ENCODE measurements at regions not wholly inside any gene's neighbourhood (a gene's known extent, or its start where the extent isn't known, plus 50 kb on each side); places are given as distances from the start of the nearest gene placed in this dataset.
"Not testable (repeated sequence)": the region's sequence is repeated elsewhere in the genome, so short reads cannot be mapped to it uniquely, and the experiment has no call there.

DNA sequence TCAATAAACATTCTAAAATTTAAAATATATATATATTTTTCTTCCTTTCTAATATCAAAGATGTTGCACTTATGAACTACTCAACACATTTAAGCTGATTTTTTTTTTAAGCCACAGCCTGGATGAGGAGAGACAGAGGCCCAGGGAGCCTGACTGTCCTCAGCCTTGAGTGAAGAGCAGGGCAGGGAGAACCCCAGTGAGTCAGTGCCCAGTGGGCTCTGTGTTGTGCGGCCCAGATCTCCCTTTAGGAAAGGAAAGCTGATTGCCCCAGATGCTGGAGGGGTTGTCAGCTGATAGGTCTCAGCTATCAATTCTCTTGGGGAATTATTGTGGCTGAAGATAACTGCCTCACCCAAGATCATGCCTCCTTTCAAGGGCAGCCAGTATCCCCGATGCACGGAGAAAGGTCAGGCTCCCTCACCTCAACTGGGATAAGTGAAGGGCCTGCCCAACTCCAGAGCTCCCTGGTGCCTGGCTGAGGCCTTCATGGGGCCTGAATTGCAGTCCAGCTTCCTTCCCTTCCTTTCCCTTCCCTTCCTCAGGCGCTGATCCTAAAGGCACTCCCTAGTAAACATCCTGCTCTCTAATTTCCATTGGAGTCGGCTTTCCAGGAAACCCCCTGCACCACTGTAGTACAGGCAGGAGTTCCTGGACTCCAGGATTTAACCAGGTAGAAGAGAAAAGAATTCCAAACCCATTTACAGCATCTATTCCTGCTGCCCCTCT lies 106.9 kb upstream of the ATL2 start:
- DNase-seq (ENCODE audit: low read depth, low spot score) = no peak

DNA sequence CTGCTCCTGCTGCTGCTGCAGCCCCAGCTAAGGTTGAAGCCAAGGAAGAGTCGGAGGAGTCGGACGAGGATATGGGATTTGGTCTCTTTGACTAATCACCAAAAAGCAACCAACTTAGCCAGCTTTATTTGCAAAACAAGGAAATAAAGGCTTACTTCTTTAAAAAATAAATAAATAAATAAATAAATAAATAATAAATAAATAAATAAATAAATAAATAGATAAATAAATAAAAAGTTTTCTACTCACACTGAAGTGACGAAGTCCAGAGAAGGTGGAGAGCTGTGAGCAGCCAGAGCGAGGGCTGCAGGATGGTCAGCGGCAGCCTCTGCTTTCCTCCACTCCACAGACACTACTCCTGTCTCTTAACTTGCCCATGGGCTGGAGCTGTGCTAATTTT lies 105.6 kb upstream of the ATL2 start:
- DNase-seq (ENCODE audit: low read depth, low spot score) = not testable (repeated sequence)

DNA sequence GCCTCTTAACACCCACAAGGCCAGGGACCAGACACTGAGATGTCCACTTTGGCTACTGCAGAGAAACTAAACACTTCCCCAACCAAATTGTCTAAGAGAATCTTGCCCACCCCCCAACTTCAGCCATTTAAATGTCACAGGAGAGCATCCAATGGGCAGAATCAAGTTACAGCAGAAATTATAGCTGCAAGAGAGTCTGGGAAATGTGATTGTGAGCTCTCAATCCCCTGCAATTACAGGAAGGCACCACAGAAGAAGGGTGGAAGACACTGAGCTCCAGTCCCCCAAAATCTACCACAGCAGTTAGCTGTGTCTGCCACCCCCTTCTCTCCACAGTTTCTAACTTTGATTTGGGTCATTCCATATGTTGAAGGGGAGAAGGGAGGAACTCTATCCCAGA lies 103.5 kb upstream of the ATL2 start:
- DNase-seq (ENCODE audit: low read depth, low spot score) = no peak

DNA sequence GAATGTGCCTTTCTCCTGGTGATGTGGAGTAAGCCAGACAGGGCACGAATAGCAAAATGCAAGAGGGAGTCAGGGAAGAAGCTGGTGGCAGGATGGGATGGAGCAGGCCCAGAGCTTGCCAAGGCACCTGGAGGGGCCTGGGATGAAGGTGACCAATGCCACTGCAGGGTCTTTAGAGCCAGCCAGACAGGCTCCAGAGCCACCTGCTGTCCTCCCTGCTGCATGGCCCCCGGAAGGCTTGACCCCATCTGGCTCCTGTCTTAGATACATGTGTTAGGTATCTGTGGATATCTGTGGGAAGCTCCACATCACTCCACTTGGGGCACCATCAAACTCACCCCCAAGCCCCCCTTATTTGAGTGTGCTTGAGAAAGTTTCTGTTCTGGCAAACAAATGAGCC lies 99.9 kb upstream of the ATL2 start:
- no peak for DNase-seq (ENCODE audit: low read depth, low spot score)

DNA sequence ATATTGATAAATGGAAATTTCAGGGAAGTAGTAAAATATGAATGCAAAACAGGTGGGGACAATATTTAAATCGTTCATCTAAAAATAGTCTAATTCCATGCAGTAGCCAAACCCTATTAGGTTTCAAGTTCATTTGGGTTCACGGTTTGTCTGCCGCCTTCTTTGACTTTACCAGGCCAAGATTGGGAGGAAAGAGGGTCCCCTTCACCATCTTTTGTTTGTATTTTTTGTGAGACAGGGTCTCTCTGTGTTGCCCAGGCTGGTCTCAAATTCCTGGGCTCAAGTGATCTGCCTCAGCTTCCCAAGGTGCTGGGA lies 98.5 kb upstream of the ATL2 start:
- no peak for DNase-seq (ENCODE audit: low read depth, low spot score)

DNA sequence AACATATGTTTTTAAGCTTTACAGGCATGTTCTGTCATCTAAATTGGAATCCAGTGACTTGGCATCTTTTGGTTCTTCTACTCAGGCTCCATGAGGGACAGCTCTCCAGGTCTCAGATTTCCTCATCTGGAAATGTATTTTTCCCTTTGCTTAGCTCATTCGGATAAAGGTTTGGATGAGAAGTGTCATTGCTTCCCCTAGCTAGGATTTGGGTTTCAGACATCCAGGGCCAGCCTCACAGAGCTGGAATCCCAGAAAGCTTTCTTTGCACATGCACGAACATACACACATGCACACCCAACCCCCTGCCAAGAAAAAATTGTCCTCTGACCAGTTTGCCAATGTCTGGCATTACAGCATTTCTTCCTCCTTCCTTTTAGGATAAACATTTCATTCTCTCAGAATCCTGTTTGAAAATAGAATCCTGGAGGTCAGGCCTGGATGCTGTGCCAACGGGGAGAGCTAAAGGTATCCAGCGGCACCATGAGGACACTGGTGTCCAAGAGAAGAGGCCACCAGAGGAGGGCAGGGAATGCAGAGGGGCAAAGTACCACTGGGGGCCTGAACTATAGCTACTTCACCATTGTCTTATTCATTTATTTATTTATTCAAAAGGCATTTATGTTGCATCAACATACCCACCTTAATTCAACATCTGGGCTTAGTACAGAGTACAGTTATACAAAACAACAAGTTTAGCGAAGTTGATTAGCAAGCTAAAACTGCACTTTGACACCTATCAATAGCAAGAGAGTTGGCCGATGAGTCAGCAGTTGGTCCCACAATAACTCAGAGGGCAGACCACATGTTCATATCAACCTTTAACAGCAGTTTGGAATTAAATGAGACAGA lies 97.9 kb upstream of the ATL2 start:
- DNase-seq (ENCODE audit: low read depth, low spot score) = no peak

DNA sequence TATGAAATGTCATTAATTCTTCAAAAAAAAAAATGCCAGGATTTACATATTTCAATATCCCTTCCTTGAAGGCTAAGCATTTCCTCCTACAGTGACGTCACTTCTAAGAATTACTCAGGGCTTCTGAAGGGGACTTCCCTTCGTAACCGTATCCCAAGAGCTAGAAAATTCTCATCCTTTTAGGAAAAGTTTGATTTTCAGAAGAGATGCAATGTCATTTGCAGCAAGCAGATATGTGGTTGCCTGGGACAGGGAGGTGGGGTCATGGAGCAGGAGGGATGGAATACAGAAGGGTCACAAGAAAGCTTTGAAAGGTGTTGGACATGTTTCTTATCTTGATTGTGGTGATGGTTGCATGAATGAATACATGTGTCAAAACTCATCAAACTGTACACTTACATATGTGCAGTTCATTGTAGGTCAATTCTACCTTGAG lies 97.0 kb upstream of the ATL2 start:
- no peak for DNase-seq (ENCODE audit: low read depth, low spot score)

DNA sequence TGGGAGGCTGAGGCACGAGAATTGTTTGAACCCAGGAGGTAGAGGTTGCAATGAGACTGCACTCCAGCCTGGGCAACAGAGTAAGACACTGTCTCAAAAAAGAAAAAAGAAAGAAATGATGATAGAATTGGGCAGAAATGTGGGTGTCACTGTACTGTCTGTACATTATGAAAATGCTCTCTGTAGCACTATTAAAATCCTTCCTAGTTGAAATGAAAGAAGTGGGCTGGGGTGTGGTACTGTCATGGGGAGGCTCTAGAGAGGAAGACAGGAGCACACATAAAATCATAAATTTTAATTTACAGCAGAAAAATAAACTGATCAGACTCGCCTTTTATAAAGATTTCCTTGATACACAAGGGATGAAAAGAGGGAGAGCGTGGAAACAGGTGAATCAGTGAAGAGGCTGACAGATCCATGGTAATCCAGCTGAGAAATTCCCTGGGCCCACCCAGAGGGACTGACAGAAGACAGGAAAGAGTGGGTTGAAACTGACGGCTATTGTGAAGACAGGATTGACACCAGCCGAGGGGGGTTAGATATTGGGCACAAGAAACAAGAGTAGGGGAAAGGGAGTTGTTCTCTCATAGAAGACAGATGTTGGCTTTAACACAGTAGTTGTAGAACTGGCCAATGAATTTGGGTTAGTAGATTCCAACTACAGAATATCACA lies 96.4 kb upstream of the ATL2 start:
- DNase-seq (ENCODE audit: low read depth, low spot score) = no peak

DNA sequence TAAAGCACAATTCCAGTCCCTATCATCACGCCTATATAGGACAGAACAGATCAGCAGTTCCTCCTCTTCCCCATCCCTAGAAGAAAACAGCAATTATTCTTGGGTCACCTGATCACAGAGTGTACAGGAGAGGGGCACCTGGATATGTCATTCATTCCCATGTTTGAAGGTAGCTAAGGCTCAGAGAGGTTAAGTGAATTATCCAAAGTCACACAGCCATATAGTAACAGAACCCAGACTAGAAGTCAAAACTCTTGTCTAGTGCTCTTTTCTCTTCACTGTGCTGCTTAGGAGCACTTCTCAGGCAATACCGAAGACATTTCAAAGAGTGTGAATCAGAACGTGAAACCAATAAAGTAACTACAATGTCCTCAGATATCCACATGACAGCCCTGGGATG lies 93.0 kb upstream of the ATL2 start:
- DNase-seq (ENCODE audit: low read depth, low spot score) = no peak

DNA sequence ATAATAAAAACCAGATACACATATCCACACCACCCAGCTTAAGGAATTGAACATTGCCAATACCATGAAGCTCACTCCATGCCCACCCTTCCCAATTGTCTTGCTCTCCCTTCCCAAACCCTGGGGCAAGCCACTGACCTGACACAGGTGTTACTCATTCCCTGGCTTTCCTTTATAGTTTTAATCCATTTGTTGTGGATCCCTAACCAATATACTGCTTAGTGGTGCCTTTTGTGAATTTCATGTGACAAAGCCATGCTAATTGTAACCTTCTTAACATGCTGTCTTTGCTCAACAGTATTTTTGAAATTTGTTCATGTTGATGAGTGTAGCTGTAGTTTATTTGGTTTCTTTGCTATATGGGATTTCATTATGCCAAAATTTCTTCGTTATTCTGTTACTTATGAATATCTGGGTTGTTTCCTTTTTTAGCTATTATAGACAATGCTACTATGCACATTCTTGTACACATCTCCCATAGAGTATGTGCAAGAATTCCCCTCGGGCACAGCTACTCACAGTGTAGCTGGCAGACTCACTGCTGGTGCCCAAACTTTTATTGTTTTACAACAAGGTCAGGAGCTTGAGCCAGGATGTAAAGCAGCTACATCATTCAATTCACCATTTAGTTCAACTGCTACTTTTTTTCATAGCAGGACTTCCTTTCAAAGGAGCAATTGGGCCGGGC lies 90.8 kb upstream of the ATL2 start:
- DNase-seq (ENCODE audit: low read depth, low spot score) = no peak

DNA sequence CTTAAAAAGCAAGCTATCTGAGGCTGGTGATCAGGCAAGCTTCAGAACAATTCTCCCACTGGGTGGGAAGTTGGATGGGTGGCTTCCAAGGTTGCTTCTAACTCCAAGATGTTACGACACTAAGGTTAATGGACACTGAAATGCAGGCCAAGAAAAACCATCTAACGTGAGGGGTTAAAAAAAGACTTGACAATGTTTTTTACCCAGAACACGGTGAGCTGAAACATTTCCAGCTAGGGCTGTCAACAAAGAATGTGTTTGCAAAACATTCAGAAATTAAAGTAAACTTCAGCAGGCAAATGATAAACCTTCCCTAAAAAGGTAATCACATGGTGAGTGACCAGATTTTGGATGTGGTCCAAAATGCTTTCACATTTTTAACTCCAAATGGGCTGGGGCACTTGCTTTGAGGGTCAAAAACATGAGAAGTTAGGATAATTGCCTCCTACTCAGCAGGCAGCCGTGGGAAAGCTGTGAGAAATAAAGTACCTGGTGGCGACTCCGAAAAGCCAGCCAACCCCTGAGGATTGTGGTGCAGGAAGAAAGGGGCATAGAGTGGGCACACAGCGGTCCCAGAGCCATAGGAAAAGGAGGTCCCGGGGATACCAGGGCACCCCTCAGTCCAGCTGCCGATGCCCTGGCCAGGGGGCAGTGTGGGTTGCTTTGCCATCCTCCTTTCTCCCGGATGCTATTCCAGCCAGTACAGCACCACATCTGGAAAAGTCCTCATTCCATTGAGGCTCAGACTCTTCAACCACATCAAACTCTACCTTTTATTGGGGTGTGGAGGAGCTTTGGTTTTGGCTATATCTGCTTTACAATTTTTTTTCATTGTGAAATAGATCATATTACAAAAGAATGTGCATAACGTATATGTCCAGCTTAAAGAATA lies 90.0 kb upstream of the ATL2 start:
- no peak for DNase-seq (ENCODE audit: low read depth, low spot score)

DNA sequence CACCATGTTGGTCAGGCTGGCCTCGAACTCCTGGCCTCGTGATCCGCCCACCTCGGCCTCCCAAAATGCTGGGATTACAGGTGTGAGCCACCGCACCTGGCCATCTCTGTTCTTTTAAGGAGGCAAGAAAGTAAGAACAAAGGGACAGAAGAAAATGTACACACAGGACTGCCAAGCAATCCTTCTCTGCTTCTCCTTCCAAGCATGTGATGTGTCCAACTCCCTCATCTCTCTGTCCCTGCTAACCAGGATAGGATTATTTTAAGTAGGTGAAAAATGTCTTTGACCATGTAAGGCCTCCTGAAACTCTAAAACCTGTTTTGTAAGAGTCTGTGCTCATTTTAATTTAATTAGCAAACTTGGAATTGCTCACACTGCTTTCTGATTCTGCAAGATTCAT lies 89.3 kb upstream of the ATL2 start:
- DNase-seq (ENCODE audit: low read depth, low spot score) = no peak

DNA sequence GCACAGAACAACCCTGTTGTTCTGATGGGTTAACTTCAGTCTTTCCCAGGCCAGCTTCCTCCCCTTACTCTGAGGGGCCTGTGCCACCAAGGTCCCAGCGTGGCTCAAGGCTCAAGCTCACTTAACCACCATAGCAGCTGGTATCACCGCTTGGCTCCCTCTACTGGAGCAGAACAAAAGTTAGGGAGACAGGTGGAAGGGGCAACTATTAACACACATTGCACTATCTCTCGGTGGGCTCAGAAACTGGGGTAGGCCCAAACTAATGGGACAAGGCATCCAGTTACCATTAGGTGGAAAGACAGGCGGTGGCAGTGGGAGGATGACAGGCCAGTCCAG lies 88.7 kb upstream of the ATL2 start:
- peak; percentile 49 for DNase-seq (ENCODE audit: low read depth, low spot score)

DNA sequence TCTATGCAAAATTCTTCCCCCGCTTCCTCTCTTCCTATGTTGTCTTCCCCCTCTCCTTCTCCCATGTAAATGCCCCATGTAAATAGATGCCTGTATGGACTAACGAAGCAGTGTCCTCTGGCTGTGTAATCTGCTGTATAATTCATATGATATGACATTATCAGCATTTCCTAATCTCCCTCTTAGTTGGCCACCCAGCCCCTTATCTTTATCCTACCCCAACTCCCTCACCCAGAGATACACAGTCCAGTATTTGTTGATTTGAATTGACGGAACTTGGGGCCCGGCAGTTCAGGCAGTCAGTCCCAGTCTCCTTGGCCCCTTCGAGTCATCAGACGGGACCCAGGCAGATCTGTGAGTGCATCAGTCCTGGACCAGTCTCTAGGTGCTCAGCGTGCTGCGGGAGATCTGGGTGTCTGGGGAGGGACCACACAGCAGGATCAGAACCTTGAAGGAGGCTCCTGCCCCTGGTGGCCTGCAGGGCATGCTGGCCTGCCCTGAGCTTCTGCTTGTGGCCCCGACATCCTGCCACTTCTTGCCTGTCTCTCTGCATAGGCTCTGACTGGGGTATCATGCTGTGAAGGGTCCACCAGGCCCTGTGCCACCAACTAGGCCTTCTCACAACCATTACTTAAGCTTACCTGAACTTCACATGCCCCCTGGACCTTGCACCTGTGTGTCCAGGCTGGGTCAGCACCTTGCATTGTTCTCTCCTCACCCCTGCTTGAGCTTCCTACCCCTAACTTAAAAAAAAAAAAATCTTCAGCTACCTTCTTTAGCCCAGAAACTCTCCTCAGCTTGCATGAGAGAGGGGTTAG lies 88.1 kb upstream of the ATL2 start:
- no peak for DNase-seq (ENCODE audit: low read depth, low spot score)

DNA sequence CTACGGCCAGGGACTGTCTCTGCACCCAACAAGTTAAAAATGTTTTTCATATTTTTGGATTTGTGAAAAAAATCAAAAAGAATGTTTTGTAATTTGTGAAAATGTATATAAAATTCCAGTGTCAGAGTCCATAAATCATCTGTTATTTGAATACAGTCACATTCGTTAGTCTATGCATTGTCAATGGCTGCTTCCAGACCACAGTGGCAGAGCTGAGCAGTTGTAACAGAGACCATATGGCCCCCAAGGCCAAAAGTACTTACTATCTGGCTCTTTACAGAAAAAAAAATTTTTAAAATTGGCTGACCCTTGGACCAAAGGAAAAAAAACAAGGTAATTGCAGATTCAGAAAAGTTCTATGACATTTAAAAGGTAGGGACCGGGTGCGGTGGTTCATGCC lies 86.7 kb upstream of the ATL2 start:
- DNase-seq (ENCODE audit: low read depth, low spot score) = no peak

DNA sequence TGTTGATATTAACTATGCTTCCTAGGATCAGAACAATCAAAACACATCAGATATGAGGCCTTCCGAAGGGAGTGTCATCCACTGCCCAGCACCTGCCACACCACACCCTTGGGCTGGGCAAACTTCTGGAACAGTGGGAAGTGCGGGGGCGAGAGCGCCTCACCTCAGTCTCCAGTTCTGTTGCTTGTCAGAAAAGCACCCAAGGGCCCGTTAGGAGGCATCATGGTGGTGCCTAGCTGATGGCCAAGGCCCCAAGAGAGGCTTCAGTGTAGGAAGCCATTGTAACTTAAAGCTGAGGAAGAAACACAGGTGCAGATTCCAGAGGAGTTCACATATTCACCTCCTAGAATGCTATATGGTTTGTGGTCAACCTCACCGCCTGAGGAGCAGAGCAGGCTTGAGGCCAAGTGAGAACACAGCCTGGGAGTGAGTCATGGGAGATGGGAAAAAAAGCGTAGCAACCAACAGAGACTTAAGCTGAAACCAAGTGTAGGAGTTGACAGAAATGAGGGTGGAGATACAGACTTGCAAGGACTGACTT lies 85.1 kb upstream of the ATL2 start:
- DNase-seq (ENCODE audit: low read depth, low spot score) = no peak

DNA sequence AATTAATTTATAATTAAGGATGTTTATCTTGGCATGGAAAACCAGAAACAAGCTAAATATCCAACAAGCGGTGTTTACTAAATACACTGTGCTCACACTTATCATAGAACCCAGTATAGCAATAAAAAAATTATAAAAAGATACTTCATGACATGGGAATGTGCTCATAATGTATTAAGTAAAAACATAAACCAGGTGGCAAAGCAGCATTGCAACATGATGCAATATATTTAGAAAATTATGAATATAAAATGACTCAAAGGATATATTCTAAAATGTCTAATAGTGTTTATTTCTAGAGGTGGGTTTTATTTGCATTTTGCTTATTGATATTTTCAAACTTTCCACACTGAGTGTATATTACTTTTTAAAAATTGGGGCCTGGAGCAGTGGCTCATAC lies 84.4 kb upstream of the ATL2 start:
- no peak for DNase-seq (ENCODE audit: low read depth, low spot score)

DNA sequence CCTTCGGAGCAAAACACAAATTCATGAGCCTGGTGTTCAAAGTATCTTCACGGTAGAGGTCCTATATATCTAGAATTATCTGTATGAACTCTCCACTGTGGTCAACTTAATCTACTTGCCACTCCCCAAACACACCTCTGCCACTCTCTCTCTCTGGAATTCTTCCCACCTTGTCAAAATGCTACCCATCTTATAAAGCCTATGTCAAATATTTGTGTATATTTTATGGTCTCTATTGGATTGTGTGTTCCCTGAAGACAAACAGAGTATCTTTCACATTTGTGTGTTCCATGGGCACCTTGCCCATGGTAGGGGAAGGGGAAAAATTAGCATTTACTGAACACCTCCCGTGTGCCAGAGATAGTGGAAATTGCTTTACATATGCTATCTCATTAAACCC lies 83.2 kb upstream of the ATL2 start:
- no peak for DNase-seq (ENCODE audit: low read depth, low spot score)

DNA sequence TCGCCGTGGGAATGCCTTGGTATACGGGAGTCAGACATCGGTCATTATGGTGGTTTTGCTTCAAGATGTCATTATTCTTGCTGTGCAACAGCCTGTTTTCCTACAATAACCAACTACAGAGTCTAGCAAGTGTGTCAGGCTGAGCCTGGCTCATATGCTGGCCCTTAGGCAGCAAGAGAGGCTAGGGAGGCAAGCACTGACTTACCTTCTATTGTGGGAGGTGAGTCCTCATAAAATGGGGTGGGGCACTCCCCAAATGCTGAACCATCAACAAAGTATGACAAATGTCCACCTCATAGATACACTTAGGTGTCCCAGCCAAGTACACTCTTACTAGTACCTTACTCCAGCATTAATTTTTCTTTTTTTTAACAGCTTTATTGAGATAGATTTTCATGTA lies 77.0 kb upstream of the ATL2 start:
- DNase-seq (ENCODE audit: low read depth, low spot score) = no peak

DNA sequence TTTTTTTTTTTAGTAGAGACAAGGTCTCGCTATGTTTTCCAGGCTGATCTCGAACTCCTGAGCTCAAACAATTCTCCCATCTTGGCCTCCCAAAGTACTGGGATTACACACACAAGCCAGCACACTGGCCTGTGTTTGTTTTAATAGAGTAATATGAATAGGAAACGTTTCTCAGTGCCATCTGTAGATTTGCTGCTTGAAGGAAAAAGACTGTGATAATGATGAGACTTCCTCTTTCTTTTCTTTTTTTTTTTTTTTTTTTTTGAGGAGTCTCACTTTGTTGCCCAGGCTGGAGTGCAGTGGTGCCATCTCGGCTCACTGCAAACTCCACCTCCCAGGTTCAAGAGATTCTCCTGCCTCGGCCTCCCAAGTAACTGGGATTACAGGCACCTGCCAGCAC lies 74.7 kb upstream of the ATL2 start:
- DNase-seq (ENCODE audit: low read depth, low spot score) = not testable (repeated sequence)
